ENCODE measurements at regions not wholly inside any gene's neighbourhood (a gene's known extent, or its start where the extent isn't known, plus 50 kb on each side); places are given as distances from the start of the nearest gene placed in this dataset.

DNA sequence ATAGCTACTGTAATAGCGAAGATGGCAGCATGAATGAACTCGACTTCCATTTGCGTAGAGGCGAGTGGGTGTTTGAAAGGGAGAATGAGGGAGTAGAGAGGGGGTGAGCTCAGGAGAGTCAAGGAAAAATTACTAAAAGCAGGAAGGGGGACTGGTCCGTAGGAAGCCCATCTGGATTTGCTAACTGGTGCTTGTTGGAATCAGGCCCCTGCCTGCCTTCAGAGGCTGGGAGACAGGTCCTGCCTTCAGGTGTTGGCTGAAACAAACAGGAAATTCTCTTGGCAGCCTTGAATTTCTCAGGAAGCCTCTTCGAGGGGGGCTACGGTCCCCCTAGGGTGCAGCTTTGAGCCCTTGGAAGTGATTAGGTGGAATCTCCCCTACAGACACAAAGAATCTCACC lies 121.7 kb downstream of the OLFM1 start:
- TF ChIP-seq, protein P1, sequence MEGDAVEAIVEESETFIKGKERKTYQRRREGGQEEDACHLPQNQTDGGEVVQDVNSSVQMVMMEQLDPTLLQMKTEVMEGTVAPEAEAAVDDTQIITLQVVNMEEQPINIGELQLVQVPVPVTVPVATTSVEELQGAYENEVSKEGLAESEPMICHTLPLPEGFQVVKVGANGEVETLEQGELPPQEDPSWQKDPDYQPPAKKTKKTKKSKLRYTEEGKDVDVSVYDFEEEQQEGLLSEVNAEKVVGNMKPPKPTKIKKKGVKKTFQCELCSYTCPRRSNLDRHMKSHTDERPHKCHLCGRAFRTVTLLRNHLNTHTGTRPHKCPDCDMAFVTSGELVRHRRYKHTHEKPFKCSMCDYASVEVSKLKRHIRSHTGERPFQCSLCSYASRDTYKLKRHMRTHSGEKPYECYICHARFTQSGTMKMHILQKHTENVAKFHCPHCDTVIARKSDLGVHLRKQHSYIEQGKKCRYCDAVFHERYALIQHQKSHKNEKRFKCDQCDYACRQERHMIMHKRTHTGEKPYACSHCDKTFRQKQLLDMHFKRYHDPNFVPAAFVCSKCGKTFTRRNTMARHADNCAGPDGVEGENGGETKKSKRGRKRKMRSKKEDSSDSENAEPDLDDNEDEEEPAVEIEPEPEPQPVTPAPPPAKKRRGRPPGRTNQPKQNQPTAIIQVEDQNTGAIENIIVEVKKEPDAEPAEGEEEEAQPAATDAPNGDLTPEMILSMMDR (IDR thresholded peaks at IDR 0.05 in 4 of 5, conservative IDR thresholded peaks at IDR 0.05 in 1 of 5): no peak
- no peak for TF ChIP-seq POLR2A (IDR thresholded peaks at IDR 0.05)

Measured in gastrocnemius medialis (tissue), 4 donors.